ENCODE measurements at regions not wholly inside any gene's neighbourhood (a gene's known extent, or its start where the extent isn't known, plus 50 kb on each side); places are given as distances from the start of the nearest gene placed in this dataset.

GRCh38 chr10:60664859-60665258, 113.4 kb upstream of the CDK1 start:
- Histone ChIP-seq H3K27me3 (ENCODE audit: control insufficient read depth, extremely low read depth, insufficient read depth, low read length) (no peaks in the 10 kb centered on the region), H3K79me2 (ENCODE audit: control insufficient read depth, insufficient read depth, low read length) (no peaks in the 10 kb centered on the region), H3K36me3 (ENCODE audit: control insufficient read depth in 2 of 2, extremely low read depth in 1 of 2, insufficient read depth in 2 of 2, low read length in 2 of 2) (no peaks in the 10 kb centered on the region), H3K4me2 (ENCODE audit: control insufficient read depth, extremely low read depth, insufficient read depth, low read depth, low read length) (no peak overlapping the region), H3K9ac (ENCODE audit: control insufficient read depth, extremely low read depth, insufficient read depth, low read length) (no peak overlapping the region), H4K20me1 (ENCODE audit: control insufficient read depth, extremely low read depth, insufficient read depth, low read length) (no peaks in the 10 kb centered on the region), H3K9me1 (ENCODE audit: control insufficient read depth, extremely low read depth, insufficient read depth, low read length) (no peaks in the 10 kb centered on the region), H3K4me1 (ENCODE audit: control insufficient read depth, extremely low read depth, insufficient read depth, low read length) (peaks cover 11% of the 10 kb centered on the region), H2AFZ (ENCODE audit: control insufficient read depth, low read length) (no peak overlapping the region), H3K4me3 (ENCODE audit: control insufficient read depth in 2 of 3, extremely low read depth in 1 of 3, insufficient read depth in 2 of 3, low read depth in 1 of 3, low read length in 3 of 3) (no peak overlapping the region), H3K9me3 (ENCODE audit: control insufficient read depth, low read depth, low read length) (no peaks in the 10 kb centered on the region), H3K27ac (ENCODE audit: control insufficient read depth, insufficient read depth, low read length) (no peak overlapping the region)
- dilution Hi-C loops (cut with MboI; ENCODE audit: extremely low pct_ligation_motif_present, low sequenced_read_pairs), result no loop called here
- FAIRE-seq, result no peak
- TF ChIP-seq CTCF (optimal IDR thresholded peaks at IDR 0.05 in 1 of 3, IDR thresholded peaks at IDR 0.05 in 1 of 3, conservative IDR thresholded peaks at IDR 0.05 in 1 of 3; ENCODE audit: extremely low read depth in 1 of 3, insufficient read depth in 2 of 3, low read length in 3 of 3) (no peak), EZH2 (IDR thresholded peaks at IDR 0.05; ENCODE audit: low read length) (no peak)
- no peak for DNase-seq (ENCODE audit: low read depth, low spot score)

DNA sequence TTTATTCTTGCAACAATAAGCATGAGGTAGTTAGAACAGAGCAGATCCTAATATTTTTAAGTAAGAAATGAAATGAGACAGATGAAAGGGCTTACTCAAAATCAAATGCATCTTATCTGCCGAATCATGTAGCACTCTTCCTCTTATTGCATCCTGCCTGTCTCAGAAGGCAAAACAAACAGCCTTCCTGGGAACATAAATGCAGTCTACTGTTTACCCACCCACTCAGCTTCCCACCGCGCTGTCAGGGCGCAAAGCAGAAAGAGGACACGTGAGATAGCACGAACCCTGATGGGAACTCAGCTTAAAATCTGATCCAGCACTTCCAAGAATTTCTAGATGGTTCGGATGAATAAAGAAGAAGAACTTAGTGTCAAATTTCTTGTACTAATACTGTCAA, 114.4 kb upstream of the CDK1 start:
- Histone ChIP-seq H3K79me2 (ENCODE audit: control insufficient read depth, insufficient read depth, low read length) (no peaks in the 10 kb centered on the region), H2AFZ (ENCODE audit: control insufficient read depth, low read length) (no peak overlapping the region), H3K9me1 (ENCODE audit: control insufficient read depth, extremely low read depth, insufficient read depth, low read length) (no peaks in the 10 kb centered on the region), H3K4me1 (ENCODE audit: control insufficient read depth, extremely low read depth, insufficient read depth, low read length) (peaks cover 11% of the 10 kb centered on the region), H3K27me3 (ENCODE audit: control insufficient read depth, extremely low read depth, insufficient read depth, low read length) (no peaks in the 10 kb centered on the region), H3K27ac (ENCODE audit: control insufficient read depth, insufficient read depth, low read length) (no peak overlapping the region), H4K20me1 (ENCODE audit: control insufficient read depth, extremely low read depth, insufficient read depth, low read length) (no peaks in the 10 kb centered on the region), H3K4me3 (ENCODE audit: control insufficient read depth in 2 of 3, extremely low read depth in 1 of 3, insufficient read depth in 2 of 3, low read depth in 1 of 3, low read length in 3 of 3) (no peak overlapping the region), H3K9me3 (ENCODE audit: control insufficient read depth, low read depth, low read length) (no peaks in the 10 kb centered on the region), H3K36me3 (ENCODE audit: control insufficient read depth in 2 of 2, extremely low read depth in 1 of 2, insufficient read depth in 2 of 2, low read length in 2 of 2) (no peaks in the 10 kb centered on the region), H3K9ac (ENCODE audit: control insufficient read depth, extremely low read depth, insufficient read depth, low read length) (no peak overlapping the region), H3K4me2 (ENCODE audit: control insufficient read depth, extremely low read depth, insufficient read depth, low read depth, low read length) (no peak overlapping the region)
- dilution Hi-C loops (cut with MboI; ENCODE audit: extremely low pct_ligation_motif_present, low sequenced_read_pairs), result no loop called here
- TF ChIP-seq CTCF (optimal IDR thresholded peaks at IDR 0.05 in 1 of 3, IDR thresholded peaks at IDR 0.05 in 1 of 3, conservative IDR thresholded peaks at IDR 0.05 in 1 of 3; ENCODE audit: extremely low read depth in 1 of 3, insufficient read depth in 2 of 3, low read length in 3 of 3) (no peak), EZH2 (IDR thresholded peaks at IDR 0.05; ENCODE audit: low read length) (no peak)
- DNase-seq (ENCODE audit: low read depth, low spot score) (no peak), FAIRE-seq (no peak)
